ENCODE measurements at regions not wholly inside any gene's neighbourhood (a gene's known extent, or its start where the extent isn't known, plus 50 kb on each side); places are given as distances from the start of the nearest gene placed in this dataset.

DNA sequence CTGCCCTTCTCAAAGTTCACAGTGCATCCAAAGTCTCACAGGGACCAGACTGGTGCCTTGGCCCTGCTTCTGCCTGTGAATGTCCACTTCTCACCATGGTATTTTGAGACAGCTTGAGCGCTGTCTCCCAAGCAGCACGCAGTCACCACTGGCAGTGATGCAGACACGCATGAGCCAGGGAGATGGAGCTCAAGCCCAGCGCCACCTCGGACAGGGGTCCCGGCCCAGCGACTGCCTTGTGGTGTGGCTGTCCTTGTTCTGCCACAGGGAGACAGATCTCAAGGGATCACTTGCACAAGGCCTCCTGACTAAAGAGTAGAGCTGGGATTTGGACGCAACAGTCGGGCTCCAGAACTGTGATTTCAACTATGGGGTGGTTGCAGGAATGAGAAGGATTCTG lies 92.6 kb upstream of the MBL2 start:
- no peak overlapping the region for H3K27ac ChIP-seq (ENCODE audit: low read depth, low read length)
- peaks cover 5% of the 10 kb centered on the region for H3K27me3 Mint-ChIP-seq (ENCODE audit: insufficient read depth)

DNA sequence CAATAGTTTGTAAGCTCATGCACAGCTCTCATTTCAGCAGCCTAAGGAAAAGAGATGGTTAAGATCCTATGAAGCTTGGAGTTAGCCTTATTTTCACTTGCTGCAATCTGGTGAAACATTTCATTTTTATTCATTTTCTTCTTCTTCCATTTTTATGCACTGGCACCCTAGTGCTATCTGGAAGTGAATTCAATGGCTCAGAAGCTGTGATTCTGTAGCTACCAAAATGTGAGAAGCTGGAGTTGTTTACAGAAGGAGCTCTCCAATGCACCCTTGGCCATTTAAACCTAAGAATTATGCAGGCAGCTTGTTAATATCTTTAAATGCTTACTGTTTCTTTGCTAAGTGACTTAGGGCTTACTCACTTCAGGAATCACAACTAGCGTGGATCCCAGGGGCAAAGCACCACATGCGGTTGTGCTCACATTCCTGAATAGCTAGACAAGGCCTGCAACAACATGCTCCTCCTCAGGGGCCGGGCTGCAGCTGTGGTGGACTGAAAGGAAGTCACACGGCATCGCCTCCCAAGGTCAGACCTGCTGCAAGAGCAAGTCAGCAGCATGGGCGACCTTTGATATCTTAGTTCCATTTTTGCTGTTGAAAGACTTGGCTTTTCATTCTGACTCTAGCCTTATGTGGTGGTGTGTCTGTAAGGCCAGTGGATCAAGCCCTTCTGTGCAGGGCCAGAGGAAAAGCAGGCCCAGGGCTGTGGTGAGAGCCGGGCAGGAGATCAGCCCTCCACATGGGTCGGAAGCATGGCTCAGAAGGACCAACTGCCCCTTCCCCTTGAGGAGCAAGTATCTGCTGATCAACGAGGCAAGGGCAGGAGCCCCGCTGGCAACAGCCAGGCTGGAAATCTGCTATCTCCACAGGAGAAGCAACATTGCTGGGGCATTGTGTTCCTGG lies 91.9 kb upstream of the MBL2 start:
- Histone ChIP-seq H3K9ac (ENCODE audit: extremely low read depth, low read length, poor library complexity, severe bottlenecking) (no peak overlapping the region), H3K9me3 (ENCODE audit: control insufficient read depth, low read length) (peaks cover 25% of the 10 kb centered on the region), H3K27ac (ENCODE audit: low read depth, low read length) (peak overlapping the region; percentile 47), H3K36me3 (ENCODE audit: control insufficient read depth, insufficient read depth, low read length) (no peaks in the 10 kb centered on the region), H3K4me3 (ENCODE audit: low read length) (no peak overlapping the region), H3K4me1 (ENCODE audit: control insufficient read depth, insufficient read depth, low read length) (no peaks in the 10 kb centered on the region), H3K27me3 (ENCODE audit: control insufficient read depth, insufficient read depth, low read length, poor library complexity, severe bottlenecking) (peaks cover 6% of the 10 kb centered on the region)
- peak; percentile 91 for DNase-seq
- Mint-ChIP-seq H3K36me3 (ENCODE audit: low read depth) (peaks cover 5% of the 10 kb centered on the region), H3K4me3 (no peak overlapping the region), H3K27ac (peak overlapping the region; percentile 87), H3K4me1 (peaks cover 16% of the 10 kb centered on the region), H3K27me3 (ENCODE audit: insufficient read depth) (peaks cover 5% of the 10 kb centered on the region), H3K9me3 (peaks cover 26% of the 10 kb centered on the region)
- no peak for TF ChIP-seq CTCF (conservative IDR thresholded peaks at IDR 0.05)
- WGBS, 2 experiments (ENCODE audit: insufficient coverage in 1 of 2, insufficient read length in 1 of 2) = 83 to 100% methylated on average over 1 to 10 of the region's 10 CpGs

More for the DNA sequence above, 92.6 kb upstream of the MBL2 start:
- 95 to 100% methylated on average over 6 to 9 of the region's 9 CpGs for WGBS, 2 experiments (ENCODE audit: insufficient coverage in 1 of 2, insufficient read length in 1 of 2)
- no peaks in the 10 kb centered on the region for H3K36me3 ChIP-seq (ENCODE audit: control insufficient read depth, insufficient read depth, low read length)
- H3K27me3 ChIP-seq (ENCODE audit: control insufficient read depth, insufficient read depth, low read length, poor library complexity, severe bottlenecking) = peaks cover 6% of the 10 kb centered on the region
- Mint-ChIP-seq H3K27ac (no peak overlapping the region), H3K9me3 (peaks cover 33% of the 10 kb centered on the region), H3K4me3 (no peak overlapping the region), H3K4me1 (peaks cover 10% of the 10 kb centered on the region), H3K36me3 (ENCODE audit: low read depth) (peaks cover 5% of the 10 kb centered on the region)
- H3K9me3 ChIP-seq (ENCODE audit: control insufficient read depth, low read length) = peaks cover 32% of the 10 kb centered on the region
- no peak overlapping the region for H3K4me3 ChIP-seq (ENCODE audit: low read length)
- no peak for DNase-seq
- no peak for TF ChIP-seq CTCF (conservative IDR thresholded peaks at IDR 0.05)
- H3K9ac ChIP-seq (ENCODE audit: extremely low read depth, low read length, poor library complexity, severe bottlenecking) = no peak overlapping the region
- no peaks in the 10 kb centered on the region for H3K4me1 ChIP-seq (ENCODE audit: control insufficient read depth, insufficient read depth, low read length)

- Mint-ChIP-seq H3K36me3 (ENCODE audit: low read depth) (no peaks in the 10 kb centered on the region), H3K9me3 (no peaks in the 10 kb centered on the region), H3K4me3 (no peak overlapping the region), H3K4me1 (peaks cover 7% of the 10 kb centered on the region), H3K27me3 (ENCODE audit: insufficient read depth) (peaks cover 5% of the 10 kb centered on the region), H3K27ac (no peak overlapping the region)
- Histone ChIP-seq H3K27me3 (ENCODE audit: control insufficient read depth, insufficient read depth, low read length, poor library complexity, severe bottlenecking) (peaks cover 6% of the 10 kb centered on the region), H3K9me3 (ENCODE audit: control insufficient read depth, low read length) (no peaks in the 10 kb centered on the region), H3K27ac (ENCODE audit: low read depth, low read length) (no peak overlapping the region), H3K4me1 (ENCODE audit: control insufficient read depth, insufficient read depth, low read length) (no peaks in the 10 kb centered on the region), H3K9ac (ENCODE audit: extremely low read depth, low read length, poor library complexity, severe bottlenecking) (no peak overlapping the region), H3K36me3 (ENCODE audit: control insufficient read depth, insufficient read depth, low read length) (no peaks in the 10 kb centered on the region), H3K4me3 (ENCODE audit: low read length) (no peak overlapping the region)
- WGBS, 2 experiments (ENCODE audit: insufficient coverage in 1 of 2, insufficient read length in 1 of 2) = 81 to 89% methylated on average over 2 of the region's 2 CpGs
- no peak for DNase-seq
- no peak for TF ChIP-seq CTCF (conservative IDR thresholded peaks at IDR 0.05)
Observed at GRCh38 chr10:52858722-52859121, 86.1 kb upstream of the MBL2 start.

Measured in endodermal cell (in vitro differentiated cells).